ENCODE measurements at regions not wholly inside any gene's neighbourhood (a gene's known extent, or its start where the extent isn't known, plus 50 kb on each side); places are given as distances from the start of the nearest gene placed in this dataset.

DNA sequence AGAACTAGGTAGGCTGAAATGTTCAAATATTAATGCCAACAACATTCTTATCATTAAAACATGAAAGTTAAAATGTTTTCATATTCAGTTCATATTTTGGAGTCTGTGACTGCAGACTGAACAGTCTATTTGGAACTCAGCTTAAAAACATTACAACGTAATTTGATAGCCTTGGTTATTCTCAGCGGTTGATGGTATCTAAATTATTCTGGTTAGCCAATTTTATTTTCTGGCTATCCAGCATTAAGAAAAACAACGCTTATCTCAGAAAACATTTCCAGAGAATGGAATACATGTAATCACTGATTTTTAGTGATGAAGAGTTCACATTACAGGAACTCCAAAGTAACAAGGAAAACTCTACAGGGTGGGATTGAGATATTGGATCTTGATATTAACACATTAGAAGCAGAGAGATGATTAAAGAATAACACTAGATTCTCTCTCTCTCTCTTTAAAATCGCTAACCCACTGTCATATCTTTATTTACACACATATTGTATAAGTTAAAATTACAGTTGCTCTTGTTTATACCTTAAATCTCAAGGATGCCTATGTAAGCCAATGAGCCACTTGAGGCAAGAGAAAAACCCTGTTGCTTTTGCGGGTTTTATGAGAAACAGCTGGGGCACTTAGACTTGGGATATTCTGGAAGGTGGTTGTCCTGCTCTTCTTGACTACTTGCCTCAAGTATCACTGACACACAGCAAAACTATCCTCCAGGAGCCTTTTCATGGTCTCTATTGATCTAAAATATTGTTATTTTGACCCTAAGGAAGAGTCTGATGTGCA lies 84.9 kb downstream of the ICOS start:
- Mint-ChIP-seq H3K9me3 (no peaks in the 10 kb centered on the region), H3K4me3 (no peak overlapping the region), H3K4me1 (peaks cover 1% of the 10 kb centered on the region), H3K27ac (no peak overlapping the region), H3K27me3 (no peaks in the 10 kb centered on the region), H3K36me3 (ENCODE audit: low read depth) (no peaks in the 10 kb centered on the region)
- DNase-seq: no peak
- ChIA-PET POLR2A (no interaction called here), CTCF (no interaction called here)
- TF ChIP-seq, protein P1, sequence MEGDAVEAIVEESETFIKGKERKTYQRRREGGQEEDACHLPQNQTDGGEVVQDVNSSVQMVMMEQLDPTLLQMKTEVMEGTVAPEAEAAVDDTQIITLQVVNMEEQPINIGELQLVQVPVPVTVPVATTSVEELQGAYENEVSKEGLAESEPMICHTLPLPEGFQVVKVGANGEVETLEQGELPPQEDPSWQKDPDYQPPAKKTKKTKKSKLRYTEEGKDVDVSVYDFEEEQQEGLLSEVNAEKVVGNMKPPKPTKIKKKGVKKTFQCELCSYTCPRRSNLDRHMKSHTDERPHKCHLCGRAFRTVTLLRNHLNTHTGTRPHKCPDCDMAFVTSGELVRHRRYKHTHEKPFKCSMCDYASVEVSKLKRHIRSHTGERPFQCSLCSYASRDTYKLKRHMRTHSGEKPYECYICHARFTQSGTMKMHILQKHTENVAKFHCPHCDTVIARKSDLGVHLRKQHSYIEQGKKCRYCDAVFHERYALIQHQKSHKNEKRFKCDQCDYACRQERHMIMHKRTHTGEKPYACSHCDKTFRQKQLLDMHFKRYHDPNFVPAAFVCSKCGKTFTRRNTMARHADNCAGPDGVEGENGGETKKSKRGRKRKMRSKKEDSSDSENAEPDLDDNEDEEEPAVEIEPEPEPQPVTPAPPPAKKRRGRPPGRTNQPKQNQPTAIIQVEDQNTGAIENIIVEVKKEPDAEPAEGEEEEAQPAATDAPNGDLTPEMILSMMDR (IDR thresholded peaks at IDR 0.05): no peak
- intact Hi-C loops (cut with micrococcal nuclease): loop anchor here (10.0 kb wide), 2 partner anchors 1653 to 1923 kb away; no protein-coding TSS in a partner anchor
- no peak for ATAC-seq (ENCODE audit: low read depth)

DNA sequence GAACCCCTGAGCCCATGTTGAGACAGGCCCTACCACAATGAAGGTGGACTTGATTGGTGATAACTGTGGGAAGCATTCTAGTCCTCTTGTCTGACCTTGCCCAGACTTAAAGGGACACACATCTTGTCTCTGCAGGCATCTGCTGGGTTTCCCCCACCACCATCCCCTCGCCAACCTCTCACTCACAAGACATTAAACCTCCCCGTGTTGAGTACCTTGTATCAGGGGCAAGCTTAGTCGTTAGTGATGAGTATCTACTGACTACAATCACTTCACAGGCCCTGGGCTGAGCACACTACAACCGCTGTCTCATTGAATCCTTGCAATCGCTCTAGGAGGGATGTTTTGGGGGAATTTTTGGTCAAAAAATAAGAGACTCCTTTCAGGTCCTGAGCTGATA lies 86.0 kb downstream of the ICOS start:
- Mint-ChIP-seq H3K4me1 (peaks cover 12% of the 10 kb centered on the region), H3K36me3 (ENCODE audit: low read depth) (no peaks in the 10 kb centered on the region), H3K27ac (no peak overlapping the region), H3K27me3 (no peaks in the 10 kb centered on the region), H3K4me3 (no peak overlapping the region), H3K9me3 (no peaks in the 10 kb centered on the region)
- ChIA-PET CTCF (no interaction called here), POLR2A (no interaction called here)
- intact Hi-C loops (cut with micrococcal nuclease): loop anchor here (10.0 kb wide), 2 partner anchors 1652 to 1922 kb away; no protein-coding TSS in a partner anchor
- TF ChIP-seq, protein P1 (IDR thresholded peaks at IDR 0.05): no peak
- no peak for ATAC-seq (ENCODE audit: low read depth)
- no peak for DNase-seq

DNA sequence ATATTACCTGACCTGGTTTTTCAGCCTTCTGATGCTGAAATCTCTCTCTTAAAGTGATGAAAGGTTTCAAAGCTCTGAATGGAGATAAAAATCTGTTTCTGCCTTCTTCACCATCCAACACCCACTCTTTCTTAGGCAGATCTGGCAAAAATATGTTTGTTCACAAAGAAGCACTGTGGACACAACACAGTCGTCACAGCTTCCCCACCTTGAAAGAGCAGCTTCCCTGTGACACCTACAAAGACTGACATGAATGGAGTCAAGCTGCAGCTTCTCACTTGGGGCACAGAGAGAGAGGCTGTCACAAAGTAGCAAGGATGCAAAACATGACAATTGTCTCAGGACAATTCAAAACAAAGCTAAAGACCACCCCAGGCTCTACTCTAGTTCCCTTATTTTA lies 86.5 kb downstream of the ICOS start:
- peaks cover 14% of the 10 kb centered on the region for H3K4me1 Mint-ChIP-seq
- no peaks in the 10 kb centered on the region for H3K9me3 Mint-ChIP-seq
- H3K36me3 Mint-ChIP-seq (ENCODE audit: low read depth): no peaks in the 10 kb centered on the region
- no peak for DNase-seq
- intact Hi-C loops (cut with micrococcal nuclease): loop anchor here (10.0 kb wide), 2 partner anchors 1652 to 1922 kb away; no protein-coding TSS in a partner anchor
- H3K4me3 Mint-ChIP-seq: no peak overlapping the region
- ChIA-PET CTCF (interaction anchor here (1.0 kb wide), 1 partner anchor 28 kb away, joined by 3 read pairs; no protein-coding TSS in a partner anchor), POLR2A (no interaction called here)
- H3K27me3 Mint-ChIP-seq: no peaks in the 10 kb centered on the region
- no peak for ATAC-seq (ENCODE audit: low read depth)
- no peak overlapping the region for H3K27ac Mint-ChIP-seq
- TF ChIP-seq, protein P1 (IDR thresholded peaks at IDR 0.05): no peak

DNA sequence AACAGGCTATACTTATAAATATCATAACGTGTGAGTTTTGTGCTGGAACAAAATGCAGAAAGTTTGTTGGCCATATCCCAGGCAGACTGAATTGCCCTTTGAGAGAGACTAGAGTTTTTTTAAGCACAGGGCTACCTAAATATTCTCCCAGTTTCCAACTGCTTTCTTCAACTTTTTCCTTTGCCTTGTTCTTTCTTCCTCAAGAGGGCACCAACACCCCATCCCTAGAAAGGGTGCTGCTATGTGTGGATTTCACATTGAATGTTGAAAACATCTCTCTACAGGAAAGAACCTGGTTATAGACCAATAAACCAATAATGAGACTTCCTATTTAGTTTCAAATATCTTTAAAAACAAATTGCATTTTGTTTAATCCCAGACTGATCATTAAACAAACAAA lies 87.9 kb downstream of the ICOS start:
- Mint-ChIP-seq H3K4me1 (peaks cover 14% of the 10 kb centered on the region), H3K27ac (no peak overlapping the region), H3K36me3 (ENCODE audit: low read depth) (no peaks in the 10 kb centered on the region), H3K9me3 (no peaks in the 10 kb centered on the region), H3K4me3 (no peak overlapping the region), H3K27me3 (no peaks in the 10 kb centered on the region)
- ChIA-PET POLR2A (no interaction called here), CTCF (interaction anchor here (1.0 to 1.3 kb wide), 2 partner anchors 26 to 153 kb away, joined by 3 to 5 read pairs; no protein-coding TSS in a partner anchor)
- TF ChIP-seq, protein P1 (IDR thresholded peaks at IDR 0.05): no peak
- DNase-seq (no peak), ATAC-seq (ENCODE audit: low read depth) (no peak)
- intact Hi-C loops (cut with micrococcal nuclease): loop anchor here (10.0 kb wide), 2 partner anchors 1650 to 1920 kb away; no protein-coding TSS in a partner anchor

DNA sequence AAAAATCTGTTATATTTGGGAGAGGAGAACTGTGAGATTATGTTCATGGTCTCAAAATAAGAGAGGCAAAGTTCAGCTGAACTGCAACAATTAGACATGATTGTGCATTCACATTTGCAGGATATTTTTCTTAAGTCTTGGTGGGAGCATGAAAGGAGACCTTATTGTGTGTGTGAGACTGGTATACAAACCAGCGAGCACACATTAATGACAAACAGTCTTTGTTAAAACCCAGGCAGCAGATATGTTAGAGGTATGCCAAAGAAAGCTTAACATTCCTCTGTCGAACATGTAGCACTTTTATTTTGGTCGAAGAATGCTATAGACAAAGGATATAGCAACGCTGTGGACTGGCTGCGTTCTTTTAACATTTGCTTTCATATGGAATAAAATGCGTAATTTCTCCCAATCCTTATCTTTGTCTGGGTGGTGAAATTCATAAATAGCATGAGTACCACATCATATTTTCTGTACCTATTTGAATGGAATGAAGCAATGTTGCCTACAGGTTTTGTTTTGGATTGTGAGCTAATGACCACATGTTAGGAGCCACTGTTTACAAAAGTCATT lies 88.4 kb downstream of the ICOS start:
- no peak overlapping the region for H3K27ac Mint-ChIP-seq
- ATAC-seq (ENCODE audit: low read depth): no peak

More for the DNA sequence above, 88.4 kb downstream of the ICOS start:
- no peaks in the 10 kb centered on the region for H3K9me3 Mint-ChIP-seq
- DNase-seq: no peak
- ChIA-PET CTCF (interaction anchor here (0.6 to 1.3 kb wide), 3 partner anchors 26 to 1933 kb away, joined by 3 to 5 read pairs (median 3); no protein-coding TSS in a partner anchor), POLR2A (no interaction called here)
- peaks cover 14% of the 10 kb centered on the region for H3K4me1 Mint-ChIP-seq
- no peak overlapping the region for H3K4me3 Mint-ChIP-seq
- TF ChIP-seq, protein P1 (IDR thresholded peaks at IDR 0.05): no peak
- no peaks in the 10 kb centered on the region for H3K36me3 Mint-ChIP-seq (ENCODE audit: low read depth)
- intact Hi-C loops (cut with micrococcal nuclease): loop anchor here (10.0 kb wide), 2 partner anchors 1650 to 1920 kb away; no protein-coding TSS in a partner anchor
- no peaks in the 10 kb centered on the region for H3K27me3 Mint-ChIP-seq
